Jurkat, Clone E6-1 (cell line): ENCODE measurements at regions not wholly inside any gene's neighbourhood (a gene's known extent, or its start where the extent isn't known, plus 50 kb on each side); places are given as distances from the start of the nearest gene placed in this dataset.
"Not testable (repeated sequence)": the region's sequence is repeated elsewhere in the genome, so short reads cannot be mapped to it uniquely, and the experiment has no call there.

Experiments
- DNase-seq: peaks from one replicate; pipeline ENCODE4 v3.0.0-alpha.2; 2011; ENCODE audit warnings: low read depth, low spot score
- H3K4me3 ChIP-seq: 2 replicates; pipeline ENCODE4 v1.5.1; 2011; ENCODE audit warnings: mild to moderate bottlenecking, low read length, control low read depth, moderate library complexity

GRCh38 chr2:34789169-34789568, 1190.1 kb upstream of the FAM98A start:
- DNase-seq = no peak
- H3K4me3 ChIP-seq = no peak overlapping the region

GRCh38 chr2:34787341-34787740, 1188.2 kb upstream of the FAM98A start:
- no peak overlapping the region for H3K4me3 ChIP-seq
- DNase-seq = no peak

- H3K4me3 ChIP-seq = no peak overlapping the region
- no peak for DNase-seq
These were observed 1186.2 kb upstream of the FAM98A start for GRCh38 chr2:34785206-34785785.

- no peak for DNase-seq
- no peak overlapping the region for H3K4me3 ChIP-seq
These were observed 1185.6 kb upstream of the FAM98A start for GRCh38 chr2:34784701-34785100.

- not testable (repeated sequence) for DNase-seq, H3K4me3 ChIP-seq
These were observed 1151.6 kb upstream of the FAM98A start for GRCh38 chr2:34750742-34751141.

- DNase-seq = no peak
- no peak overlapping the region for H3K4me3 ChIP-seq
These were observed 1148.5 kb upstream of the FAM98A start for GRCh38 chr2:34747643-34748042.

- no peak for DNase-seq
These were observed 1139.6 kb upstream of the FAM98A start for GRCh38 chr2:34738691-34739090.

GRCh38 chr2:34737146-34737545, 1138.0 kb upstream of the FAM98A start:
- no peak for DNase-seq
- H3K4me3 ChIP-seq = no peak overlapping the region

More at GRCh38 chr2:34738691-34739090, 1139.6 kb upstream of the FAM98A start:
- H3K4me3 ChIP-seq = no peak overlapping the region

- H3K4me3 ChIP-seq = no peak overlapping the region
- no peak for DNase-seq
These were observed 1137.4 kb upstream of the FAM98A start for GRCh38 chr2:34736482-34736881.

- no peak for DNase-seq
- no peak overlapping the region for H3K4me3 ChIP-seq
These were observed 1135.6 kb upstream of the FAM98A start for GRCh38 chr2:34734662-34735061.

GRCh38 chr2:34734042-34734441, 1134.9 kb upstream of the FAM98A start:
- DNase-seq = no peak
- no peak overlapping the region for H3K4me3 ChIP-seq

- no peak for DNase-seq
- H3K4me3 ChIP-seq = no peak overlapping the region
These were observed 1132.2 kb upstream of the FAM98A start for GRCh38 chr2:34731292-34731691.

GRCh38 chr2:34729845-34730244, 1130.7 kb upstream of the FAM98A start:
- no peak overlapping the region for H3K4me3 ChIP-seq
- DNase-seq = no peak

GRCh38 chr2:34724107-34724506, 1125.0 kb upstream of the FAM98A start:
- DNase-seq = no peak
- H3K4me3 ChIP-seq = no peak overlapping the region

- no peak overlapping the region for H3K4me3 ChIP-seq
- no peak for DNase-seq
These were observed 1124.6 kb upstream of the FAM98A start for GRCh38 chr2:34723683-34724082.

- H3K4me3 ChIP-seq = no peak overlapping the region
These were observed 1120.1 kb upstream of the FAM98A start for GRCh38 chr2:34719206-34719605.

GRCh38 chr2:34705551-34706247, 1106.6 kb upstream of the FAM98A start:
- no peak overlapping the region for H3K4me3 ChIP-seq
- no peak for DNase-seq

More at GRCh38 chr2:34719206-34719605, 1120.1 kb upstream of the FAM98A start:
- DNase-seq = no peak

GRCh38 chr2:34703292-34703691, 1104.2 kb upstream of the FAM98A start:
- DNase-seq = no peak
- no peak overlapping the region for H3K4me3 ChIP-seq

- not testable (repeated sequence) for H3K4me3 ChIP-seq, DNase-seq
These were observed 1103.3 kb upstream of the FAM98A start for GRCh38 chr2:34702391-34702790.

GRCh38 chr2:34677591-34677990, 1078.5 kb upstream of the FAM98A start:
- not testable (repeated sequence) for DNase-seq, H3K4me3 ChIP-seq

- DNase-seq, H3K4me3 ChIP-seq: not testable (repeated sequence)
These were observed 1078.0 kb upstream of the FAM98A start for GRCh38 chr2:34677119-34677531.
